ENCODE measurements at regions not wholly inside any gene's neighbourhood (a gene's known extent, or its start where the extent isn't known, plus 50 kb on each side); places are given as distances from the start of the nearest gene placed in this dataset.

DNA sequence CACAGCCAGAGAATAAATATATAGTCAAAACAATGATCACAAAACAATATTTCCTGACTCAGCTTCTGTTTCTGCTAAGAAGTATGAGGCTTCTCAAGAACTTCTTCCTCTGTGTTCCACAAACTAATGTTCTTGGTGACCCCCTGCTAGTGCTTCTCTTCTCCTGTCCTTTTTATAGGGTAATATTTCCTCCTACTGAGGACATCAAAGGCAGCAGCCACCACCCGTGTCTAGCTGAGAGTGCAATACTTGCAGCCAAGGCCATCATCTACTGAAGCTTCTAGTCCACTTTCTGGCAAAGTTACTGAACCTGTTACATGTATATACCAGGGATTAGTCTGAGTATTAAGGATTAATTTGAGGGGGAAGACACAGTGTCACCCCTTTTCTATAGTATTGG lies 83.7 kb upstream of the SLC12A2 start:
- no peak for ATAC-seq
- H3K9me3 Mint-ChIP-seq = no peaks in the 10 kb centered on the region
- Histone ChIP-seq H2AFZ (no peak overlapping the region), H3K4me2 (no peak overlapping the region), H3K4me3 (no peak overlapping the region), H3K9me2 (ENCODE audit: insufficient read depth) (no peaks in the 10 kb centered on the region), H3K27me3 (ENCODE audit: insufficient read depth) (no peaks in the 10 kb centered on the region), H3F3A (replicated peaks; ENCODE audit: low read depth) (no peaks in the 10 kb centered on the region), H3K4me1 (ENCODE audit: insufficient read depth) (peaks cover 10% of the 10 kb centered on the region; the same call in 1 of the 2 replicates), H3K27ac (ENCODE audit: low read depth) (no peak overlapping the region), H3K36me3 (ENCODE audit: insufficient read depth) (no peaks in the 10 kb centered on the region), H4K20me1 (replicated peaks; ENCODE audit: insufficient read depth) (no peaks in the 10 kb centered on the region), H3K79me2 (replicated peaks; ENCODE audit: insufficient read depth) (no peaks in the 10 kb centered on the region)
- no peaks in the 10 kb centered on the region for H3K36me3 Mint-ChIP-seq (ENCODE audit: low read depth)
- H3K4me1 Mint-ChIP-seq = peaks cover 12% of the 10 kb centered on the region
- TF ChIP-seq, protein P1, sequence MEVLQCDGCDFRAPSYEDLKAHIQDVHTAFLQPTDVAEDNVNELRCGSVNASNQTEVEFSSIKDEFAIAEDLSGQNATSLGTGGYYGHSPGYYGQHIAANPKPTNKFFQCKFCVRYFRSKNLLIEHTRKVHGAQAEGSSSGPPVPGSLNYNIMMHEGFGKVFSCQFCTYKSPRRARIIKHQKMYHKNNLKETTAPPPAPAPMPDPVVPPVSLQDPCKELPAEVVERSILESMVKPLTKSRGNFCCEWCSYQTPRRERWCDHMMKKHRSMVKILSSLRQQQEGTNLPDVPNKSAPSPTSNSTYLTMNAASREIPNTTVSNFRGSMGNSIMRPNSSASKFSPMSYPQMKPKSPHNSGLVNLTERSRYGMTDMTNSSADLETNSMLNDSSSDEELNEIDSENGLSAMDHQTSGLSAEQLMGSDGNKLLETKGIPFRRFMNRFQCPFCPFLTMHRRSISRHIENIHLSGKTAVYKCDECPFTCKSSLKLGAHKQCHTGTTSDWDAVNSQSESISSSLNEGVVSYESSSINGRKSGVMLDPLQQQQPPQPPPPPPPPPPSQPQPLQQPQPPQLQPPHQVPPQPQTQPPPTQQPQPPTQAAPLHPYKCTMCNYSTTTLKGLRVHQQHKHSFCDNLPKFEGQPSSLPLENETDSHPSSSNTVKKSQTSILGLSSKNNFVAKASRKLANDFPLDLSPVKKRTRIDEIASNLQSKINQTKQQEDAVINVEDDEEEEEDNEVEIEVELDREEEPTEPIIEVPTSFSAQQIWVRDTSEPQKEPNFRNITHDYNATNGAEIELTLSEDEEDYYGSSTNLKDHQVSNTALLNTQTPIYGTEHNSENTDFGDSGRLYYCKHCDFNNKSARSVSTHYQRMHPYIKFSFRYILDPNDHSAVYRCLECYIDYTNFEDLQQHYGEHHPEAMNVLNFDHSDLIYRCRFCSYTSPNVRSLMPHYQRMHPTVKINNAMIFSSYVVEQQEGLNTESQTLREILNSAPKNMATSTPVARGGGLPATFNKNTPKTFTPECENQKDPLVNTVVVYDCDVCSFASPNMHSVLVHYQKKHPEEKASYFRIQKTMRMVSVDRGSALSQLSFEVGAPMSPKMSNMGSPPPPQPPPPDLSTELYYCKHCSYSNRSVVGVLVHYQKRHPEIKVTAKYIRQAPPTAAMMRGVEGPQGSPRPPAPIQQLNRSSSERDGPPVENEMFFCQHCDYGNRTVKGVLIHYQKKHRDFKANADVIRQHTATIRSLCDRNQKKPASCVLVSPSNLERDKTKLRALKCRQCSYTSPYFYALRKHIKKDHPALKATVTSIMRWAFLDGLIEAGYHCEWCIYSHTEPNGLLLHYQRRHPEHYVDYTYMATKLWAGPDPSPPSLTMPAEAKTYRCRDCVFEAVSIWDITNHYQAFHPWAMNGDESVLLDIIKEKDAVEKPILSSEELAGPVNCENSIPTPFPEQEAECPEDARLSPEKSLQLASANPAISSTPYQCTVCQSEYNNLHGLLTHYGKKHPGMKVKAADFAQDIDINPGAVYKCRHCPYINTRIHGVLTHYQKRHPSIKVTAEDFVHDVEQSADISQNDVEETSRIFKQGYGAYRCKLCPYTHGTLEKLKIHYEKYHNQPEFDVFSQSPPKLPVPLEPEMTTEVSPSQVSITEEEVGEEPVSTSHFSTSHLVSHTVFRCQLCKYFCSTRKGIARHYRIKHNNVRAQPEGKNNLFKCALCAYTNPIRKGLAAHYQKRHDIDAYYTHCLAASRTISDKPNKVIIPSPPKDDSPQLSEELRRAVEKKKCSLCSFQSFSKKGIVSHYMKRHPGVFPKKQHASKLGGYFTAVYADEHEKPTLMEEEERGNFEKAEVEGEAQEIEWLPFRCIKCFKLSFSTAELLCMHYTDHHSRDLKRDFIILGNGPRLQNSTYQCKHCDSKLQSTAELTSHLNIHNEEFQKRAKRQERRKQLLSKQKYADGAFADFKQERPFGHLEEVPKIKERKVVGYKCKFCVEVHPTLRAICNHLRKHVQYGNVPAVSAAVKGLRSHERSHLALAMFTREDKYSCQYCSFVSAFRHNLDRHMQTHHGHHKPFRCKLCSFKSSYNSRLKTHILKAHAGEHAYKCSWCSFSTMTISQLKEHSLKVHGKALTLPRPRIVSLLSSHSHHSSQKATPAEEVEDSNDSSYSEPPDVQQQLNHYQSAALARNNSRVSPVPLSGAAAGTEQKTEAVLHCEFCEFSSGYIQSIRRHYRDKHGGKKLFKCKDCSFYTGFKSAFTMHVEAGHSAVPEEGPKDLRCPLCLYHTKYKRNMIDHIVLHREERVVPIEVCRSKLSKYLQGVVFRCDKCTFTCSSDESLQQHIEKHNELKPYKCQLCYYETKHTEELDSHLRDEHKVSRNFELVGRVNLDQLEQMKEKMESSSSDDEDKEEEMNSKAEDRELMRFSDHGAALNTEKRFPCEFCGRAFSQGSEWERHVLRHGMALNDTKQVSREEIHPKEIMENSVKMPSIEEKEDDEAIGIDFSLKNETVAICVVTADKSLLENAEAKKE (CRISPR knock-in tag; IDR thresholded peaks at IDR 0.05) = no peak
- TF ChIP-seq CTCF (conservative IDR thresholded peaks at IDR 0.05; ENCODE audit: low read depth in 2 of 2) = no peak
- TF ChIP-seq, protein P2, sequence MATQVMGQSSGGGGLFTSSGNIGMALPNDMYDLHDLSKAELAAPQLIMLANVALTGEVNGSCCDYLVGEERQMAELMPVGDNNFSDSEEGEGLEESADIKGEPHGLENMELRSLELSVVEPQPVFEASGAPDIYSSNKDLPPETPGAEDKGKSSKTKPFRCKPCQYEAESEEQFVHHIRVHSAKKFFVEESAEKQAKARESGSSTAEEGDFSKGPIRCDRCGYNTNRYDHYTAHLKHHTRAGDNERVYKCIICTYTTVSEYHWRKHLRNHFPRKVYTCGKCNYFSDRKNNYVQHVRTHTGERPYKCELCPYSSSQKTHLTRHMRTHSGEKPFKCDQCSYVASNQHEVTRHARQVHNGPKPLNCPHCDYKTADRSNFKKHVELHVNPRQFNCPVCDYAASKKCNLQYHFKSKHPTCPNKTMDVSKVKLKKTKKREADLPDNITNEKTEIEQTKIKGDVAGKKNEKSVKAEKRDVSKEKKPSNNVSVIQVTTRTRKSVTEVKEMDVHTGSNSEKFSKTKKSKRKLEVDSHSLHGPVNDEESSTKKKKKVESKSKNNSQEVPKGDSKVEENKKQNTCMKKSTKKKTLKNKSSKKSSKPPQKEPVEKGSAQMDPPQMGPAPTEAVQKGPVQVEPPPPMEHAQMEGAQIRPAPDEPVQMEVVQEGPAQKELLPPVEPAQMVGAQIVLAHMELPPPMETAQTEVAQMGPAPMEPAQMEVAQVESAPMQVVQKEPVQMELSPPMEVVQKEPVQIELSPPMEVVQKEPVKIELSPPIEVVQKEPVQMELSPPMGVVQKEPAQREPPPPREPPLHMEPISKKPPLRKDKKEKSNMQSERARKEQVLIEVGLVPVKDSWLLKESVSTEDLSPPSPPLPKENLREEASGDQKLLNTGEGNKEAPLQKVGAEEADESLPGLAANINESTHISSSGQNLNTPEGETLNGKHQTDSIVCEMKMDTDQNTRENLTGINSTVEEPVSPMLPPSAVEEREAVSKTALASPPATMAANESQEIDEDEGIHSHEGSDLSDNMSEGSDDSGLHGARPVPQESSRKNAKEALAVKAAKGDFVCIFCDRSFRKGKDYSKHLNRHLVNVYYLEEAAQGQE (IDR thresholded peaks at IDR 0.05; ENCODE audit: unreplicated experiment) = no peak
- no peak for TF ChIP-seq CREB1 (CRISPR knock-in tag; IDR thresholded peaks at IDR 0.05; ENCODE audit: low read depth)
- no peak for TF ChIP-seq ZNF331 (CRISPR knock-in tag; IDR thresholded peaks at IDR 0.05; ENCODE audit: low read depth)
- TF ChIP-seq ZNF114 (CRISPR knock-in tag; IDR thresholded peaks at IDR 0.05) = no peak
- no peak for TF ChIP-seq EZH2 (IDR thresholded peaks at IDR 0.05; ENCODE audit: low read depth, unreplicated experiment)
- TF ChIP-seq EZH2phosphoT487 (IDR thresholded peaks at IDR 0.05; ENCODE audit: unreplicated experiment) = no peak
- TF ChIP-seq JUNB (IDR thresholded peaks at IDR 0.05; ENCODE audit: unreplicated experiment) = no peak
- no peak for TF ChIP-seq STAT1 (IDR thresholded peaks at IDR 0.05; ENCODE audit: unreplicated experiment)
- no peak for TF ChIP-seq POLR2AphosphoS5 (IDR thresholded peaks at IDR 0.05; ENCODE audit: low read depth)
- TF ChIP-seq NANOG (IDR thresholded peaks at IDR 0.05; ENCODE audit: borderline replicate concordance) = no peak
- no peak for TF ChIP-seq ETS1 (IDR thresholded peaks at IDR 0.05)
- H3K27me3 Mint-ChIP-seq (ENCODE audit: insufficient read depth, low read depth, poor library complexity) = peaks cover 2% of the 10 kb centered on the region
- no peak overlapping the region for H3K4me3 Mint-ChIP-seq
- H3K27ac Mint-ChIP-seq = no peak overlapping the region
- no peak for DNase-seq (ENCODE audit: low spot score)

All from GM23338 (cell line).